H9 (cell line): ENCODE measurements at regions not wholly inside any gene's neighbourhood (a gene's known extent, or its start where the extent isn't known, plus 50 kb on each side); places are given as distances from the start of the nearest gene placed in this dataset.
"Not testable (repeated sequence)": the region's sequence is repeated elsewhere in the genome, so short reads cannot be mapped to it uniquely, and the experiment has no call there.

Experiments
- DNase-seq: peaks from one replicate; pipeline ENCODE4 v3.0.0-alpha.2; 2017
- H2AFZ ChIP-seq: one replicate; pipeline ENCODE4 v1.6.1; 2013; ENCODE audit warnings: mild to moderate bottlenecking, low read length, control low read depth, moderate library complexity
- H2AK5ac ChIP-seq: 2 replicates; pipeline ENCODE4 v1.6.1; 2013; ENCODE audit warnings: low read length, control low read depth, mixed read lengths; ENCODE audit not compliant: insufficient read length
- H2BK120ac ChIP-seq: one replicate; pipeline ENCODE4 v1.6.1; 2013; ENCODE audit warnings: low read depth, mild to moderate bottlenecking, low read length, control low read depth, inconsistent platforms; ENCODE audit not compliant: poor library complexity, severe bottlenecking
- H2BK12ac ChIP-seq: 2 replicates; pipeline ENCODE4 v1.6.1; 2013; ENCODE audit warnings: low read length, control low read depth, mixed read lengths, low read depth; ENCODE audit not compliant: insufficient read length
- H2BK15ac ChIP-seq: 2 replicates; pipeline ENCODE4 v1.6.1; 2013; ENCODE audit warnings: low read depth, low read length, control low read depth
- H2BK20ac ChIP-seq: one replicate; pipeline ENCODE4 v1.6.1; 2013; ENCODE audit warnings: low read depth, mild to moderate bottlenecking, low read length, control low read depth, inconsistent platforms; ENCODE audit not compliant: poor library complexity, severe bottlenecking
- H2BK5ac ChIP-seq: 2 replicates; pipeline ENCODE4 v1.6.1; 2013; ENCODE audit warnings: low read length, control low read depth, mixed read lengths; ENCODE audit not compliant: insufficient read length
- H3K14ac ChIP-seq: 2 replicates; pipeline ENCODE4 v1.6.1; 2013; ENCODE audit warnings: low read length, control low read depth; ENCODE audit not compliant: insufficient read depth
- H3K18ac ChIP-seq: 2 replicates; pipeline ENCODE4 v1.6.1; 2013; ENCODE audit warnings: low read depth, mild to moderate bottlenecking, mixed read lengths, low read length, control low read depth; ENCODE audit not compliant: insufficient read length
- H3K23ac ChIP-seq: 2 replicates; pipeline ENCODE4 v1.6.1; 2013; ENCODE audit warnings: low read length, control low read depth, mixed read lengths, low read depth; ENCODE audit not compliant: insufficient read length
- H3K23me2 ChIP-seq: 2 replicates; pipeline ENCODE4 v1.6.1; 2013; ENCODE audit warnings: low read depth, mild to moderate bottlenecking, mixed read lengths, low read length, control low read depth; ENCODE audit not compliant: insufficient read length, poor library complexity, severe bottlenecking
- H3K27ac ChIP-seq: 2 replicates; pipeline ENCODE4 v1.5.1; 2013; ENCODE audit warnings: low read length, control low read depth, mixed read lengths, low read depth; ENCODE audit not compliant: insufficient read length
- H3K27me3 ChIP-seq: 2 replicates; pipeline ENCODE4 v1.6.1; 2013; ENCODE audit warnings: low read length, control low read depth, inconsistent platforms; ENCODE audit not compliant: insufficient read depth
- H3K4ac ChIP-seq: 2 replicates; pipeline ENCODE4 v1.6.1; 2013; ENCODE audit warnings: low read depth, mild to moderate bottlenecking, control low read depth, inconsistent platforms, low read length, moderate library complexity
- H3K4me1 ChIP-seq: 2 replicates; pipeline ENCODE4 v1.6.1; 2013; ENCODE audit warnings: low read length, control low read depth, inconsistent platforms; ENCODE audit not compliant: insufficient read depth
- H3K4me2 ChIP-seq: 2 replicates; pipeline ENCODE4 v1.6.1; 2013; ENCODE audit warnings: low read length, control low read depth, mixed read lengths; ENCODE audit not compliant: insufficient read length, insufficient read depth
- H3K56ac ChIP-seq: 2 replicates; pipeline ENCODE4 v1.6.1; 2013; ENCODE audit warnings: low read depth, mild to moderate bottlenecking, mixed read lengths, low read length, control low read depth; ENCODE audit not compliant: insufficient read length
- H3K79me1 ChIP-seq: 2 replicates; pipeline ENCODE4 v1.6.1; 2013; ENCODE audit warnings: low read depth, mild to moderate bottlenecking, moderate library complexity, low read length, control low read depth, inconsistent platforms; ENCODE audit not compliant: insufficient read depth, poor library complexity, severe bottlenecking
- H3K79me2 ChIP-seq: 2 replicates; pipeline ENCODE4 v1.6.1; 2013; ENCODE audit warnings: low read length, control low read depth, inconsistent platforms; ENCODE audit not compliant: insufficient read depth
- H3K9ac ChIP-seq: 2 replicates; pipeline ENCODE4 v1.6.1; 2013; ENCODE audit warnings: low read length, control low read depth, mixed read lengths; ENCODE audit not compliant: insufficient read length; ENCODE audit errors: extremely low read depth
- H3K9me3 ChIP-seq: one replicate; pipeline ENCODE4 v1.6.1; 2013; ENCODE audit warnings: low read depth, low read length, inconsistent platforms; ENCODE audit not compliant: control insufficient read depth
- H3T11ph ChIP-seq: one replicate; pipeline ENCODE4 v1.6.1; 2013; ENCODE audit warnings: mild to moderate bottlenecking, low read length, control low read depth, inconsistent platforms
- H4K20me1 ChIP-seq: one replicate; pipeline ENCODE4 v1.6.1; 2013; ENCODE audit not compliant: control insufficient read depth, insufficient read length, insufficient read depth
- H4K5ac ChIP-seq: 2 replicates; pipeline ENCODE4 v1.6.1; 2013; ENCODE audit warnings: low read depth, mild to moderate bottlenecking, mixed read lengths, low read length, control low read depth; ENCODE audit not compliant: insufficient read length
- H4K8ac ChIP-seq: replicated peaks from 2 replicates; pipeline ENCODE4 v1.6.1; 2013; ENCODE audit warnings: low read length, control low read depth, mixed read lengths, low read depth; ENCODE audit not compliant: insufficient read length
- H4K91ac ChIP-seq: 2 replicates; pipeline ENCODE4 v1.6.1; 2013; ENCODE audit warnings: low read depth, mild to moderate bottlenecking, moderate library complexity, mixed read lengths, low read length, control low read depth; ENCODE audit not compliant: insufficient read length
- H3K27ac Mint-ChIP-seq, 3 experiments: 2 replicates in 2 of 3; 3 replicates in 1 of 3; pipeline ENCODE4 v1.8.0; 2020 to 2021; ENCODE audit warnings: mixed read lengths in 3 of 3, mild to moderate bottlenecking in 1 of 3, moderate library complexity in 1 of 3
- H3K27me3 Mint-ChIP-seq: 2 replicates; pipeline ENCODE4 v1.8.0; 2021; ENCODE audit warnings: low read depth, mild to moderate bottlenecking, moderate library complexity, mixed read lengths
- H3K36me3 Mint-ChIP-seq, 3 experiments: 2 replicates in 2 of 3; 3 replicates in 1 of 3; pipeline ENCODE4 v1.8.0; 2020 to 2021; ENCODE audit warnings: low read depth in 3 of 3, mixed read lengths in 3 of 3; ENCODE audit not compliant: insufficient read depth in 1 of 3
- H3K4me1 Mint-ChIP-seq, 2 experiments: 2 replicates each; pipeline ENCODE4 v1.8.0; 2020; ENCODE audit warnings: mixed read lengths in 2 of 2
- H3K4me3 Mint-ChIP-seq, 2 experiments: 2 replicates in 1 of 2; 3 replicates in 1 of 2; pipeline ENCODE4 v1.8.0; 2020 to 2021; ENCODE audit warnings: mild to moderate bottlenecking in 2 of 2, mixed read lengths in 2 of 2, moderate library complexity in 1 of 2
- H3K9me3 Mint-ChIP-seq, 2 experiments: 2 replicates in 1 of 2; 3 replicates in 1 of 2; pipeline ENCODE4 v1.8.0; 2020; ENCODE audit warnings: mild to moderate bottlenecking in 2 of 2, mixed read lengths in 2 of 2, moderate library complexity in 1 of 2
- WGBS: extraction: QIAGEN DNeasy Blood & Tissue Kit; methylation state at CpG from one replicate; pipeline ENCODE4 v1.1.7; 2013; ENCODE audit warnings: missing lambda C conversion rate, low lambda C conversion rate, mixed read lengths; ENCODE audit not compliant: insufficient read length; ENCODE audit errors: extremely low coverage; 5-methylcytosine and 5-hydroxymethylcytosine counted together

DNA sequence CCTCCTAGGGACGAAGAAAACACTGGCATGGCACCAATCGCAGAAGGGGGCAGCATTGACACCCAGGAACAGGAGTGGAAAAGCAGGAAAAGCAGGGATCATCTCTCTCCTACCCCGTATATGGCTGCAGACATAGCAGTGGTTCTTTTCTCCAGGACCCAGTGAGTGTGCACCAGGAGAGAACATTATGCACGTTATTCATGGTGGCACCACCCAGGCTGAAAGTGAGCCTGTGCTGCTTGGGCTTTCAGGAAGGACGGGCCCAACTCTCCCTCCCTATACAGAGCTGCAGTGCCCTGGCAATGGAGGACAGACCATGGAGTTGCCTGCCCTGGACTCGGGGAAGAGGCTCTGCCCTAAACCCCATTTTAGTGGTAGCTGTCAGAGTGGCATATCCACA, 69.0 kb upstream of the FCGR1A start:
- H3K79me2 ChIP-seq, H3K27ac ChIP-seq, H3K36me3 Mint-ChIP-seq, H2AK5ac ChIP-seq, H3K4me1 Mint-ChIP-seq, H3T11ph ChIP-seq, H3K27ac Mint-ChIP-seq, H4K8ac ChIP-seq, H3K27me3 ChIP-seq, H4K5ac ChIP-seq, H4K20me1 ChIP-seq, H3K9me3 Mint-ChIP-seq, H2BK12ac ChIP-seq, H3K4ac ChIP-seq, H3K23ac ChIP-seq, H3K56ac ChIP-seq, H3K9me3 ChIP-seq, H3K79me1 ChIP-seq, H2BK20ac ChIP-seq, H3K4me2 ChIP-seq, H3K4me1 ChIP-seq, H3K9ac ChIP-seq, H2AFZ ChIP-seq, H2BK5ac ChIP-seq, H3K23me2 ChIP-seq, H2BK15ac ChIP-seq, H2BK120ac ChIP-seq, H3K14ac ChIP-seq, H3K18ac ChIP-seq, H3K27me3 Mint-ChIP-seq, H4K91ac ChIP-seq, DNase-seq: not testable (repeated sequence)
- H3K4me3 Mint-ChIP-seq = peak overlapping the region; percentile 68 to 76; a peak in 4 of 5 replicates
- WGBS = no CpG with 5 or more reads among the region's 6 CpGs

GRCh38 chr1:149713952-149714351, 68.5 kb upstream of the FCGR1A start:
- not testable (repeated sequence) for H3K14ac ChIP-seq, H3T11ph ChIP-seq, H3K79me2 ChIP-seq, H3K4me1 ChIP-seq, H2BK5ac ChIP-seq, H3K56ac ChIP-seq, H3K27ac ChIP-seq, H3K4me3 Mint-ChIP-seq, H2BK20ac ChIP-seq, H3K9me3 ChIP-seq, H4K5ac ChIP-seq, H3K79me1 ChIP-seq, H3K4ac ChIP-seq, H4K8ac ChIP-seq, H4K91ac ChIP-seq, H4K20me1 ChIP-seq, H3K9ac ChIP-seq, DNase-seq, H3K4me1 Mint-ChIP-seq, H2AK5ac ChIP-seq, H2BK15ac ChIP-seq, H3K36me3 Mint-ChIP-seq, H3K9me3 Mint-ChIP-seq, H2AFZ ChIP-seq, H2BK120ac ChIP-seq, H3K18ac ChIP-seq, H2BK12ac ChIP-seq, H3K4me2 ChIP-seq, H3K23ac ChIP-seq, H3K23me2 ChIP-seq, H3K27me3 Mint-ChIP-seq, H3K27ac Mint-ChIP-seq, H3K27me3 ChIP-seq
- WGBS = no CpG with 5 or more reads among the region's 4 CpGs
